GM19455 (cell line): ENCODE measurements at regions not wholly inside any gene's neighbourhood (a gene's known extent, or its start where the extent isn't known, plus 50 kb on each side); places are given as distances from the start of the nearest gene placed in this dataset.
"Not testable (repeated sequence)": the region's sequence is repeated elsewhere in the genome, so short reads cannot be mapped to it uniquely, and the experiment has no call there.

Experiments
- ATAC-seq: cut with Tn5 transposase; IDR thresholded peaks from one replicate; pipeline ENCODE4 v1.9.1; 2021; ENCODE audit not compliant: unreplicated experiment

DNA sequence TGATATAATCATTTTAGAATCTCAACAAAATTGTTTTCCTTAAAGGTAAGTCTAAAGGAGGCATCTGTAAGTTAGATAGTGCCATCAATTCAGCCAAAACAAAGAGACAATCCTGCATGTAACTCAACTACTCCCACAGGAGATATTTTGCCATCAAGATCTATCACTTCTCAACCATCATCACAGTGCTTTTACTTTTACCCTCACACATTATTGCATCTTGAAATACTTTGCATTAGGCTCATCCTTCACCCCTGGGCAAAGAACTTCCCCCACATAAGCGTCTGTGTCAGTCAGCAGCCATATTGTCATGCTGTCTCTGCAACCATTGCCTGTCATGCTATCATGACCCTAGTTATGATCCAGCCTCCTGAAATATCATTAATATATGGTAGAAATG, 54.9 kb upstream of the NLGN1 start:
- no peak for ATAC-seq

DNA sequence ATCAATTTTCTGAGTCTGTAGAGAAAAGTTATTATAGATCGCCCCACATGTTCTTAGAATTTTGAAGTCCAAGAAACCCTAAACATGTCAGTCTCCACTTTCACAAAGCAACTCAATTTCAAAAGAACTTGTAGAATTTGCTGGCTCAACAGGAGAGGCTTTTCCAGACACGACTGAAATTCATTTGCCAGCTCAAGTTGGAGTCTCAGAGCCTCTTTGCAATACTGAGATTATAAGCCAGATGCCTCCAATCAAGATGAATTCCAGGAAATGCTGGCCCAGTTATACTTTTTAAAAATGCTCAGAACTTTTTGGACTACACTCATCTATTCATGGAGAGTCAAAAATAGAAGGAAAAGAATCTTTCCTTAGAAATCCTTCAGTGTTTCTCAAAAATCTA, 56.9 kb upstream of the NLGN1 start:
- ATAC-seq = no peak

GRCh38 chr3:173336261-173336660, 61.3 kb upstream of the NLGN1 start:
- no peak for ATAC-seq

DNA sequence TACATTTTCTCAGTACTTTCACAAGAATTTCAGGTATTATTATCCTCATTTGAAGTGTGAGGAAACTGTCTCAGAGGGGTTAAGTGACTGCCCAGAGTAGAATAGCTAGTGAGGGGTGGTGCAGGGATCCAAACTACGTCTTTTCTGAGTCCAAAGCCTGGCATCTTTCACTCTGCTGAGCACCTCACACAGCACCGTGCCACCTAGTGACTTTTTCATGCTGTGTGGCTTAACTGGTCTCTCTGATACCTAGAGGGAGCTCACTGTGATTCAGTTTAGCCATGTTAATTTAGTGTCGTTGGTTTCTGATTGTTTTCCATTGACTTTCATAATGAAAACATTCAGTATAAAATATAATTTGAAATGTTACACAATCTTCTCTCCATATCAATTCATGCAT, 91.4 kb upstream of the NLGN1 start:
- ATAC-seq = no peak

DNA sequence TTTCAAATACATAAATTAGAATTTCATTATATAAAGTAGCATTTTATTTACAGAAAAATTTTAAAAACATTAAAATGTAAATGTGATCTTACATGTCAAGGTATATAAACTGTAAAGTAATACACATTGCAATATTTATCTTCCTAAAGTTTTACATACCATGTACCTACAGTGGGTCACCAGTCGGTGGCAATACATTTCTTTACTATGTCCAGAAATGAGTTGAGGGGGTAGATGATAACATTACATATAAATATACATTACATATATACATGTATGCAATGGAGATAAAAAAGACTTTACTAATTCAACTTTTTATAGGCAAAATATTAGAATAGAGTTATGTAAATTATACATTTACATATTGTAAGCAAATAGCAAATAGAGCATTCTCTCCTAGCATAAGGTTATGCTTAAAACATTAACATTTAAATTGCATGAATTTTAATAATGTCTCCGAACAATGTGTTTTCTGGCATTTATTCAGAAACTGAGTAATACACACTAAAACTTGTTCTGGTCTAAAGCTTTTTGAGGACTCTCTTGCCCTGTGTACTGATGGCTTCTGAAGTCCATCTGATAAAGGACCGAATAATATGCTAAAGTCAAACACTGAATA, 93.3 kb upstream of the NLGN1 start:
- no peak for ATAC-seq

GRCh38 chr3:173301647-173302046, 95.9 kb upstream of the NLGN1 start:
- no peak for ATAC-seq

DNA sequence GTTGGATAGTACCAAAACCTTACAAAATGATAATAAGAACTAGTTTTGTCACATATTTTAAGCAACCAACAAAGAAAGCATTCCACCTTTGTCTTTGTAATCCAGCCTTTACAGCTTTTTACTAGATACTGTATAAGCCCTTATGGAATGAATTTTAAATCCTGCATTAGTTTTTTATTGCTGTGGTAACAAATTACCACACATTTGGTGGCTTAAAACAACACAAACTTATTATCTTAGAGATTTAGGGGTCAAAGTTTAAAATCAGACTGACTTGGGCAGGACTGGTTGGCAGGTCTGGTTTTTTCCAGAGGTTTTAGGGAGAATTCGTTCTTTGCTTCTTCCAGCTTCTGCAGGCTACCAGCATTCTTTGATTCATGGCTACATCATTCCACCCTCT, 108.5 kb upstream of the NLGN1 start:
- ATAC-seq = no peak

- ATAC-seq = no peak
Observed at GRCh38 chr3:173287361-173287760, 110.2 kb upstream of the NLGN1 start.

GRCh38 chr3:173286507-173286906, 111.0 kb upstream of the NLGN1 start:
- not testable (repeated sequence) for ATAC-seq

GRCh38 chr3:173284301-173284700, 113.2 kb upstream of the NLGN1 start:
- ATAC-seq = no peak

GRCh38 chr3:173275740-173276139, 121.8 kb upstream of the NLGN1 start:
- ATAC-seq = peak; percentile 64

DNA sequence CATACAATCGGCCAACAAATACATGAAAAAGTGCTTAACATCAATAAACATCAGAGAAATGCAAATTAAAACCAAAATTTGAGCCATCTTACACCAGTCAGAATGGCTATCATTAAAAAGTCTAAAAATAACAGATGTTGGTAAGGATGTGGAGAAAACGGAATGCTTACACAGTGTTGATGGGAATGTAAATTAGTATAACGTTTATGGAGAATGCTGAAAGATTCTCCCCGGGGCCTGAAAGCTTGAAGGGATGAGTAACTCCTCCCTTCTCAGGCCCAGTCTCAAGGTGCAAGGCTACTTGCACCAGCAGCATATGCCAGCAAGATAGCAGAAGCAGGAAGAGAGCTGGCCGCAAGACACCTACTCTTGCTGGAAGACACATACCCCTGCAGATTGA, 123.7 kb upstream of the NLGN1 start:
- ATAC-seq = no peak

DNA sequence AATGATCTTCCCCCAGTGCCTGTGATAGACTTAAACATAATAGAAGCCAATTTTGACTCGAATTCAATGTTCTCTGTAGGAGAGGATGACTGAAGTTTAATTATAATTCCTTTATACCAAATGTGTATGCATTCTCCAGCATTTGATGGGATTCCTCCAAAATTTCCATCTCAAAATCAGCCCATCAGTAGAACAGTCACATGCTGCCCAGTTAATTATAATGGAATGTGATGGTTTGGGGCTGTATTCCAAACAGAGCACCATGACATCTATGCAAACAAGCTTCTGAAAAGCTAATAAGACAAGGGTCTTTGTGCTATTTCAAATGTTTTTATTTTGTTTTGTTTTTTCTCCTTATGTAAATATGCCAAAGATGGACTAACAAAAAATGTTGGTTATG, 127.7 kb upstream of the SPATA16 start:
- no peak for ATAC-seq

GRCh38 chr3:173267716-173268115, 126.7 kb upstream of the SPATA16 start:
- no peak for ATAC-seq

DNA sequence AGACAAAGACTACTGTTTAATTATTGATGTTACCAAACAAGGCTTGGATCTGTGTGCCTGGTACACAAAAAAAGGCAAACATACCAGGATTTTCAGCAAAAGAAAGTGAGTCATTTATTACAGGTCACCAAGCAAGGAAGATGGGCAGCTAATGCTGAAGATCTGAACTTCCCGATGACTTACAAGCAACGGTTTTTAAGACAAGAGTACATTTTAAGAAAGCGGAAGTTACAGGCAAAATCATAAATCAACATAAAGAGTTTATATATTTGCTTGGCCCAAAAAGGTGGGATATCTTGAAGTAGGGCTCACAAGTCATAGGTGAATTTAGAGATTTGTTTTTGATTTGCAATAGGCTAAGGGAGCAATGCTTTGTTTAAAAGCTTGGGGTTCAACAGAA, 125.4 kb upstream of the SPATA16 start:
- no peak for ATAC-seq

- ATAC-seq = no peak
Observed at GRCh38 chr3:173258697-173259096, 117.7 kb upstream of the SPATA16 start.

DNA sequence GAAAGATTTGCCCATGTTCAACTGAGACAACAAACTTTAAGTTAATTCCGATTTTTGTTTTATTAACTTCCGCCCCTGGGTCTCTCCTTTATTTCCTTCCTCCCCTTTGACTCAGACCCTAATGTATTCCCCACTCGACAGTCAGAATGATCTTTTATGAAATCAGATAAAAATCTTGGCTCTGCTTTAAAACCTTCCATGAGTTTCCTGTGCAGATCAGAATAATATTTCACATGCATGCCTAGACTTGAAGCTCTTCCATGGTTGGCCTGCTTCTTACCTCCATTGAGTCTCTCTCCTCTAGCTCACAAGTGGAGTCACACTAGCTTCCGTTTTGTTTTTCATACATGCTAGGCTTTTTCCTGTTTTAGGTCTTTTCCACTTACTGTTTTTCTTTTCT, 116.8 kb upstream of the SPATA16 start:
- no peak for ATAC-seq

DNA sequence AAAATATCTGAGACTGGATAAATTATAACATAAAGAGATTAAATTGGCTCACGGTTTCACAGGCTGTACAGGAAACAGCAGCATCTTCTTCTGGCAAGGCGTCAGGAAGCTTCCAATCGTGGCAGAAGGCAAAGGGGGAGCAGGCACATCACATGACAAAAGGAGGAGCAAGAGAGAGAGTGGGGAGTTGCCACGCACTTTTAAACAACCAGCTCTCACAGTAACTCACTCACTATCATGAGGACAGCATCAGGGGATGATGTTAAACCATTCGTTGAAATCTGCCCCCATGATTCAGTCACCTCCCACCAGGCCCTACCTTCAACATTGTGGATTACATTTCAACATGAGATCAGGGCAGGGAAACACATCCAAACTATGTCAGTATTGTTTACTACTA, 114.5 kb upstream of the SPATA16 start:
- ATAC-seq = no peak

- ATAC-seq = no peak
Observed at GRCh38 chr3:173253471-173253870, 112.4 kb upstream of the SPATA16 start.

DNA sequence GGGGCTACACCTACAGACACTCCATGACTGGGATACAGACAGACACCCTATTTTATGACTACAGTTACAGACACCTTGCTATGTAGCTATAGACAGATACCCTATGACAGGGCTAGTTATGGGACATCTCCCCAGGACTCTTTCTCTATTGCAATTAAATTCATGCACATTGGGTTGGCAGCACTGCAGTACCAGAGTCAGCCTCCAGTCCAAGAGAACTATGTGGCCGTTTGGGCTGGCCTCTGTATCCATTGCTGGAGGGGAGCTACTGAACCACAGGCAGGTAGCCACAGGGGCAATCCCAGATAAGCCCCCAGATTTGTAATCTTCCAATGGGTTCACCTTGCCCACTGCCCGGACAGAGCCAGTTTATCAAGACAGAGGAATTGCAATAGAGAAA, 108.4 kb upstream of the SPATA16 start:
- ATAC-seq = no peak

DNA sequence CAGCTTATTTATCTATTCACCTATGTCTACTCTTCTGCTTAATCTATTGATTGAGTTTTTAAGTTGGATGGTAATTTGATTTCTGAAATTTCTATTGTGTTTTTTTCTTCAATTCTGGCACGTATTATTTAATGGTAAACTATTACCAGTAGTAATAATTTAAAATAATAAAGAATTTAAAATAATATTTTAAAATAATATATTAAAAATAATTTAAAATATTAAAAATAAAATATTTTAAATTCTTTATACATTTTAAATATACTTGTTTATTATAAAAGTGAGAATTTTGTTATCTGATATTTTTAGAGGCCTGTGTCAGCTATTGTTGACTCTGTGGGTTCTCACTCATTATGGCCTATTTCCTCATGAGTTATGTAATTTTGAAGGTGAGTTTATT, 100.7 kb upstream of the SPATA16 start:
- ATAC-seq = no peak

DNA sequence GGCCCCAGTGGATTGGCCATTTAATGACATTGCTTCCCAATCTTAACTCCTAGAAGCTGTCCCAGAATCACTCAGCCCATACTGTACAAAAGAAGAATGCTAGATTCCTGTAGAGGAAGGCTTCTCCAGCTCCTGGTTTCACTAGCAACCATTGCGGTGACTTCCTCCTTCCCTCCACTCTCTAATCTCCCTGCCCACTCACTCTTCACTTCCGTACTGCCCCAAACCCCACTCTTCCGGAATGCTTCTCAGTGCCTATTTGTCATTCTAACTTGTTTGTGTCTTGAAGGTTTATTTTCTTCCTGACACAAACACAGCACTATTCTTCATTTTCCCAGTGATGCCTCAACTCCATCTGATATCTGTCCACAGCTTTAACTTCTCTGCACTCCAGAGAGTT, 97.1 kb upstream of the SPATA16 start:
- ATAC-seq = no peak

- no peak for ATAC-seq
Observed at GRCh38 chr3:173225351-173225750, 84.3 kb upstream of the SPATA16 start.

- no peak for ATAC-seq
Observed at GRCh38 chr3:173221010-173221409, 80.0 kb upstream of the SPATA16 start.
